ENCODE measurements at regions not wholly inside any gene's neighbourhood (a gene's known extent, or its start where the extent isn't known, plus 50 kb on each side); places are given as distances from the start of the nearest gene placed in this dataset.

- no peak for TF ChIP-seq EZH2phosphoT487 (IDR thresholded peaks at IDR 0.05; ENCODE audit: insufficient read depth, low read depth)
- TF ChIP-seq EZH2 (IDR thresholded peaks at IDR 0.05; ENCODE audit: insufficient read depth, poor library complexity, severe bottlenecking), result no peak
Measured at GRCh38 chr1:67634396-67634935, 50.5 kb upstream of the GADD45A start.
